ENCODE measurements at regions not wholly inside any gene's neighbourhood (a gene's known extent, or its start where the extent isn't known, plus 50 kb on each side); places are given as distances from the start of the nearest gene placed in this dataset.

DNA sequence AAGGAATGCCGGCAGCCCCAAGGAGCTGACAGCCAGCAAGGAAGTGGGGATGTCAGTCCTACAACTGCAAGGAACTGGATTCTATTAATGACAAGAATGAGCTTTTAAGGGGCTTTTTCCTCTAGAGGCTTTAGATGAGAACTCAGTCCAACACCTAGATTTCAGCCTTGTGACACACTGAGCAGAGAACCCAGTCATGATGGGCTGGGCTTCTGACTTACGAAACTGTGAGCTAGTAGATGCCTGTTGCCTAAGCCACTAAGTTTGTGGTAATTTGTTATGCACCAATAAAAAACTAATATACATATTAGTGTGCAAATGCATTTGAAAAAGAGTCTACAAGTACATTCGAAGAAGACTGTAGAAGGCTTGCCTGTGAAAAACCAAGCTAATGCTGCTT is 263.3 kb downstream of the SOX4 start:
- H3K36me3 Mint-ChIP-seq (ENCODE audit: insufficient read depth) = peaks cover 32% of the 10 kb centered on the region
- DNase-seq (ENCODE audit: low spot score, unreplicated experiment) = no peak
- peaks cover 12% of the 10 kb centered on the region for H3K4me1 Mint-ChIP-seq (ENCODE audit: low read depth)
- no peaks in the 10 kb centered on the region for H3K27me3 Mint-ChIP-seq
- H3K4me3 Mint-ChIP-seq (ENCODE audit: low read depth) = no peak overlapping the region
- TF ChIP-seq CTCF (IDR thresholded peaks at IDR 0.05; ENCODE audit: unreplicated experiment) = no peak
- H3K9me3 Mint-ChIP-seq (ENCODE audit: low read depth) = peaks cover 5% of the 10 kb centered on the region
- no peak overlapping the region for H3K27ac Mint-ChIP-seq

DNA sequence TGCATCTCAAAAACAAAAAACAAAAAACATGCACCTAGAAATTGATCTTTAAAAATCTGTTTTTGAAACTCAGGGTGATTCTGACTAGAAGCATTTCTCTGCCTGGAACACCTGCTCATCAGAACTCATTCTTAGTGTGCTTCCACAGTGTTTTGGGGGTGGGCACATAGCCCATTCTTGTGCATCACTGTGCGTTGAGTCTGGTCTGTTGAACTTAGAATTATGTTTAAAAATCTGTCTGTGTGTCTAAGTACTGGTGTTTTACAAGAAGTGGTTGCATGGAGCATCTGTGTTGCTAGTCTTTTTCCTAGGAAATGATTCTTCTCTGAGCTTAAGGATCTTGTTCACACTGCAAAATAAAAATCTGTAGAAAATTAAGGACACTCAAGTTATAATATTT is 264.5 kb downstream of the SOX4 start:
- TF ChIP-seq CTCF (IDR thresholded peaks at IDR 0.05; ENCODE audit: unreplicated experiment) = no peak
- H3K4me1 Mint-ChIP-seq (ENCODE audit: low read depth) = peaks cover 10% of the 10 kb centered on the region
- H3K9me3 Mint-ChIP-seq (ENCODE audit: low read depth) = no peaks in the 10 kb centered on the region
- peaks cover 28% of the 10 kb centered on the region for H3K36me3 Mint-ChIP-seq (ENCODE audit: insufficient read depth)
- no peak overlapping the region for H3K4me3 Mint-ChIP-seq (ENCODE audit: low read depth)
- H3K27ac Mint-ChIP-seq = no peak overlapping the region
- H3K27me3 Mint-ChIP-seq = no peaks in the 10 kb centered on the region
- no peak for DNase-seq (ENCODE audit: low spot score, unreplicated experiment)

- TF ChIP-seq CTCF (IDR thresholded peaks at IDR 0.05; ENCODE audit: unreplicated experiment) = no peak
- Mint-ChIP-seq H3K27me3 (no peaks in the 10 kb centered on the region), H3K9me3 (ENCODE audit: low read depth) (no peaks in the 10 kb centered on the region), H3K4me3 (ENCODE audit: low read depth) (no peak overlapping the region), H3K27ac (no peak overlapping the region), H3K36me3 (ENCODE audit: insufficient read depth) (peaks cover 27% of the 10 kb centered on the region), H3K4me1 (ENCODE audit: low read depth) (peaks cover 10% of the 10 kb centered on the region)
- DNase-seq (ENCODE audit: low spot score, unreplicated experiment) = no peak
These were observed 265.7 kb downstream of the SOX4 start for GRCh38 chr6:21859193-21859735.

GRCh38 chr6:21861942-21862341 is 268.4 kb downstream of the SOX4 start:
- H3K27ac Mint-ChIP-seq = no peak overlapping the region
- no peak for TF ChIP-seq CTCF (IDR thresholded peaks at IDR 0.05; ENCODE audit: unreplicated experiment)
- H3K4me3 Mint-ChIP-seq (ENCODE audit: low read depth) = no peak overlapping the region
- no peaks in the 10 kb centered on the region for H3K4me1 Mint-ChIP-seq (ENCODE audit: low read depth)
- no peaks in the 10 kb centered on the region for H3K9me3 Mint-ChIP-seq (ENCODE audit: low read depth)
- DNase-seq (ENCODE audit: low spot score, unreplicated experiment) = no peak
- no peaks in the 10 kb centered on the region for H3K27me3 Mint-ChIP-seq
- peaks cover 24% of the 10 kb centered on the region for H3K36me3 Mint-ChIP-seq (ENCODE audit: insufficient read depth)

- Mint-ChIP-seq H3K4me1 (ENCODE audit: low read depth) (no peaks in the 10 kb centered on the region), H3K9me3 (ENCODE audit: low read depth) (no peaks in the 10 kb centered on the region), H3K36me3 (ENCODE audit: insufficient read depth) (peaks cover 20% of the 10 kb centered on the region), H3K4me3 (ENCODE audit: low read depth) (no peak overlapping the region), H3K27me3 (no peaks in the 10 kb centered on the region), H3K27ac (no peak overlapping the region)
- TF ChIP-seq CTCF (IDR thresholded peaks at IDR 0.05; ENCODE audit: unreplicated experiment) = no peak
- no peak for DNase-seq (ENCODE audit: low spot score, unreplicated experiment)
These were observed 270.7 kb downstream of the SOX4 start for GRCh38 chr6:21864206-21864605.
